Skeletal muscle satellite cell (primary cell): ENCODE measurements at regions not wholly inside any gene's neighbourhood (a gene's known extent, or its start where the extent isn't known, plus 50 kb on each side); places are given as distances from the start of the nearest gene placed in this dataset.

Experiments
- H3K27me3 ChIP-seq: 2 replicates; pipeline ENCODE4 v1.7.0; 2013; ENCODE audit warnings: low read length; ENCODE audit not compliant: control insufficient read depth, insufficient read depth
- H3K36me3 ChIP-seq: 2 replicates; pipeline ENCODE4 v1.7.0; 2013; ENCODE audit warnings: mild to moderate bottlenecking, control low read depth, low read length; ENCODE audit not compliant: insufficient read depth
- H3K4me1 ChIP-seq: 2 replicates; pipeline ENCODE4 v1.7.0; 2013; ENCODE audit warnings: low read length; ENCODE audit not compliant: control insufficient read depth, insufficient read depth
- H3K4me2 ChIP-seq: 2 replicates; pipeline ENCODE4 v1.7.0; 2013; ENCODE audit warnings: mild to moderate bottlenecking, low read length
- H3K4me3 ChIP-seq: 2 replicates; pipeline ENCODE4 v1.7.0; 2013; ENCODE audit warnings: low read length
- H3K9ac ChIP-seq: 2 replicates; pipeline ENCODE4 v1.7.0; 2013; ENCODE audit warnings: mild to moderate bottlenecking, low read depth, low read length, moderate library complexity
- H3K9me3 ChIP-seq: replicated peaks from 2 replicates; pipeline ENCODE4 v1.7.0; 2013; ENCODE audit warnings: mild to moderate bottlenecking, control low read depth, low read length

GRCh38 chr13:68345963-68346531 lies 1115.9 kb upstream of the PCDH9 start:
- H3K4me3 ChIP-seq, result no peak overlapping the region
- H3K9me3 ChIP-seq, result no peaks in the 10 kb centered on the region
- H3K36me3 ChIP-seq, result no peaks in the 10 kb centered on the region
- H3K4me1 ChIP-seq, result no peaks in the 10 kb centered on the region
- no peak overlapping the region for H3K4me2 ChIP-seq
- no peaks in the 10 kb centered on the region for H3K27me3 ChIP-seq
- H3K9ac ChIP-seq, result no peak overlapping the region

GRCh38 chr13:68323124-68323523 lies 1093.0 kb upstream of the PCDH9 start:
- H3K4me2 ChIP-seq, result no peak overlapping the region
- H3K27me3 ChIP-seq, result no peaks in the 10 kb centered on the region
- H3K9me3 ChIP-seq, result peaks cover 14% of the 10 kb centered on the region
- H3K4me1 ChIP-seq, result no peaks in the 10 kb centered on the region
- H3K4me3 ChIP-seq, result no peak overlapping the region
- no peaks in the 10 kb centered on the region for H3K36me3 ChIP-seq
- H3K9ac ChIP-seq, result no peak overlapping the region

GRCh38 chr13:68319384-68319783 lies 1089.2 kb upstream of the PCDH9 start:
- H3K4me2 ChIP-seq, result no peak overlapping the region
- H3K9ac ChIP-seq, result no peak overlapping the region
- no peaks in the 10 kb centered on the region for H3K4me1 ChIP-seq
- H3K9me3 ChIP-seq, result peaks cover 16% of the 10 kb centered on the region
- no peaks in the 10 kb centered on the region for H3K27me3 ChIP-seq
- no peak overlapping the region for H3K4me3 ChIP-seq
- no peaks in the 10 kb centered on the region for H3K36me3 ChIP-seq

GRCh38 chr13:68304286-68304893 lies 1074.3 kb upstream of the PCDH9 start:
- Histone ChIP-seq H3K36me3 (no peaks in the 10 kb centered on the region), H3K4me1 (no peaks in the 10 kb centered on the region), H3K4me3 (no peak overlapping the region), H3K9me3 (no peaks in the 10 kb centered on the region), H3K9ac (no peak overlapping the region), H3K27me3 (no peaks in the 10 kb centered on the region), H3K4me2 (no peak overlapping the region)

- H3K27me3 ChIP-seq, result no peaks in the 10 kb centered on the region
- H3K9me3 ChIP-seq, result no peaks in the 10 kb centered on the region
- H3K4me1 ChIP-seq, result no peaks in the 10 kb centered on the region
These were observed 1063.5 kb upstream of the PCDH9 start for GRCh38 chr13:68293631-68294030.

GRCh38 chr13:68292601-68293000 lies 1062.5 kb upstream of the PCDH9 start:
- no peak overlapping the region for H3K4me2 ChIP-seq
- no peak overlapping the region for H3K4me3 ChIP-seq
- H3K4me1 ChIP-seq, result no peaks in the 10 kb centered on the region
- no peaks in the 10 kb centered on the region for H3K9me3 ChIP-seq
- no peaks in the 10 kb centered on the region for H3K27me3 ChIP-seq
- H3K36me3 ChIP-seq, result no peaks in the 10 kb centered on the region
- no peak overlapping the region for H3K9ac ChIP-seq

More at GRCh38 chr13:68293631-68294030, 1063.5 kb upstream of the PCDH9 start:
- Histone ChIP-seq H3K4me2 (no peak overlapping the region), H3K36me3 (no peaks in the 10 kb centered on the region), H3K9ac (no peak overlapping the region), H3K4me3 (no peak overlapping the region)

- H3K4me3 ChIP-seq, result no peak overlapping the region
- no peaks in the 10 kb centered on the region for H3K36me3 ChIP-seq
- no peaks in the 10 kb centered on the region for H3K27me3 ChIP-seq
- no peak overlapping the region for H3K9ac ChIP-seq
- H3K4me1 ChIP-seq, result no peaks in the 10 kb centered on the region
- H3K9me3 ChIP-seq, result no peaks in the 10 kb centered on the region
- no peak overlapping the region for H3K4me2 ChIP-seq
These were observed 1061.5 kb upstream of the PCDH9 start for GRCh38 chr13:68291595-68291994.

GRCh38 chr13:68275758-68276157 lies 1045.6 kb upstream of the PCDH9 start:
- Histone ChIP-seq H3K4me2 (no peak overlapping the region), H3K9ac (no peak overlapping the region), H3K27me3 (no peaks in the 10 kb centered on the region), H3K4me3 (no peak overlapping the region), H3K9me3 (peaks cover 4% of the 10 kb centered on the region), H3K36me3 (no peaks in the 10 kb centered on the region), H3K4me1 (no peaks in the 10 kb centered on the region)

GRCh38 chr13:68272652-68273051 lies 1042.5 kb upstream of the PCDH9 start:
- Histone ChIP-seq H3K4me1 (no peaks in the 10 kb centered on the region), H3K36me3 (no peaks in the 10 kb centered on the region), H3K4me3 (no peak overlapping the region), H3K4me2 (no peak overlapping the region), H3K9me3 (peaks cover 4% of the 10 kb centered on the region), H3K27me3 (no peaks in the 10 kb centered on the region), H3K9ac (no peak overlapping the region)

- no peak overlapping the region for H3K4me3 ChIP-seq
- H3K36me3 ChIP-seq, result no peaks in the 10 kb centered on the region
- H3K4me1 ChIP-seq, result no peaks in the 10 kb centered on the region
- no peaks in the 10 kb centered on the region for H3K27me3 ChIP-seq
- no peak overlapping the region for H3K9ac ChIP-seq
- H3K9me3 ChIP-seq, result no peaks in the 10 kb centered on the region
- H3K4me2 ChIP-seq, result no peak overlapping the region
These were observed 1034.6 kb upstream of the PCDH9 start for GRCh38 chr13:68264692-68265091.

GRCh38 chr13:68261105-68261504 lies 1031.0 kb upstream of the PCDH9 start:
- H3K36me3 ChIP-seq, result no peaks in the 10 kb centered on the region
- no peak overlapping the region for H3K9ac ChIP-seq
- H3K27me3 ChIP-seq, result no peaks in the 10 kb centered on the region
- no peak overlapping the region for H3K4me3 ChIP-seq
- H3K4me2 ChIP-seq, result no peak overlapping the region
- no peaks in the 10 kb centered on the region for H3K4me1 ChIP-seq
- no peaks in the 10 kb centered on the region for H3K9me3 ChIP-seq

GRCh38 chr13:68257111-68257842 lies 1027.1 kb upstream of the PCDH9 start:
- Histone ChIP-seq H3K27me3 (no peaks in the 10 kb centered on the region), H3K4me1 (no peaks in the 10 kb centered on the region), H3K9me3 (no peaks in the 10 kb centered on the region), H3K36me3 (no peaks in the 10 kb centered on the region), H3K4me3 (no peak overlapping the region), H3K4me2 (no peak overlapping the region), H3K9ac (no peak overlapping the region)
